Ovary (tissue), 7 donors: ENCODE measurements at regions not wholly inside any gene's neighbourhood (a gene's known extent, or its start where the extent isn't known, plus 50 kb on each side); places are given as distances from the start of the nearest gene placed in this dataset.
"Not testable (repeated sequence)": the region's sequence is repeated elsewhere in the genome, so short reads cannot be mapped to it uniquely, and the experiment has no call there.

Source experiments
- DNase-seq, 5 donors: peaks; one replicate each; pipeline ENCODE4 v3.0.0-alpha.2; 2019 to 2020
- H3K27ac ChIP-seq, 2 donors: fragments of 200-600 bp; one replicate each; pipeline versions ENCODE4 v1.5.1 to v1.8.0; 2019 to 2022
- H3K27me3 ChIP-seq: fragments of 200-600 bp; one replicate; pipeline ENCODE4 v1.8.0; 2022
- H3K36me3 ChIP-seq: fragments of 200-600 bp; sonication (generic); one replicate; pipeline ENCODE4 v1.5.1; 2019
- H3K4me1 ChIP-seq: one replicate; pipeline ENCODE4 v1.8.1; 2013; ENCODE audit warnings: mild to moderate bottlenecking, moderate library complexity; ENCODE audit not compliant: insufficient read depth
- H3K4me3 ChIP-seq: fragments of 200-600 bp; sonication (generic); one replicate; pipeline ENCODE4 v1.5.1; 2017
- H3K9me3 ChIP-seq, 2 donors: fragments of 200-600 bp in 1 of 2; sonication (generic) in 1 of 2; one replicate each; pipeline versions ENCODE4 v1.5.1 to v1.8.1; 2013 to 2019; ENCODE audit warnings: mild to moderate bottlenecking in 1 of 2, moderate library complexity in 1 of 2
- EP300 ChIP-seq: sonication (generic); formaldehyde crosslinking; IDR thresholded peaks from one replicate; pipeline ENCODE4 v1.6.1; 2017; ENCODE audit warnings: antibody characterized with exemption
- POLR2A ChIP-seq: fragments of 450-650 bp; IDR thresholded peaks from one replicate; pipeline ENCODE4 v1.6.1; 2017; ENCODE audit warnings: antibody characterized with exemption, mild to moderate bottlenecking, moderate library complexity
- WGBS, 3 donors: extraction: QIAGEN DNeasy Blood & Tissue Kit in 1 of 3; methylation state at CpG; one replicate each; pipeline versions ENCODE4 v1.1.5 to v1.1.7; 2013 to 2017; 5-methylcytosine and 5-hydroxymethylcytosine counted together
- intact Hi-C, 4 donors: fragments of 100-400 bp; cut with DNase I; formaldehyde crosslinking; loops; one replicate each; pipeline versions ENCODE4 v1.11.0 to v1.15.1; 2022 to 2023
- TF ChIP-seq, protein P1 (sequence below), 3 donors: fragments of 450-650 bp in 2 of 3; fragments of 200-600 bp in 1 of 3; IDR thresholded peaks; one replicate each; pipeline versions ENCODE4 v1.5.1 to v1.8.0; 2016 to 2022; ENCODE audit warnings: antibody characterized with exemption in 3 of 3, mild to moderate bottlenecking in 1 of 3
- donor health status: DM: no; HTN: no; CAD: no; lungs with moderate emphysema.
- donor health status: DM: no; HTN: no; CAD: no.
- donor health status: Bipolar disorder and iron deficiency.
- donor health status: DM: no; HTN: no; CAD: no.
- donor health status: DM: yes; HTN: yes; CAD: no.

DNA sequence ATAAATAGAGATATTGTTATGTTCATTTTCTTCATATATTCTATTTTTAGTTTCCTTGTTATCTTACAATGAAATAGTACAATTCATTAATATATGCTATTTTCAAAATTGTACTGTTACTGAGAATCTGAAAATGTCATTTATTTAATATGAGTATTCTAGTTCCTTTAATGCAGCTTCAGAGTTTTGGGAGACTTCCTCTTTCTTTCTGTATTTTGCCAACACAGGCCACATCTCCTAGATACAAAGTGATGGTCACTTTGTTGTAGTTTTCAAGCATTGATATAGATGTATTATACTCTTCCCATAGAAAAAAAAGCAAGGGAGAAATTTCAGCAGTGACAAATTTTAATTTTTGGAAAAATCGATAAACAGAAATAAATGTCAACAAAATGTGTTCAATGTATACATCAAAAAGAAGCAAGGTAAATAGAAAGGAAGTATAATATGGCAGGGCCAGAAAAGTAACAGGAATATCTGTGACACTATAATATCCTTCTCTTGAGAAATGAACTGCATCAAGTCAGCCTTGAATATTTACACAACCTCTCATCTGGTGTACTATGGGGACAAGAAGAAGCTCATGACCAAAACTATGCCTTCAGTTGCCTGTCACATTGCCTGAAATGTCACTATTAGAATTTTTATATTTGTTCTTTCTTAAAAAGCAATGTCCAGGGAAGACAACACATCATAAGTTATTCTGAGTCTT lies 396.0 kb downstream of the TBC1D32 start:
- Histone ChIP-seq H3K27ac (no peak overlapping the region), H3K9me3 (no peaks in the 10 kb centered on the region), H3K27me3 (no peaks in the 10 kb centered on the region), H3K36me3 (no peaks in the 10 kb centered on the region), H3K4me1 (no peaks in the 10 kb centered on the region), H3K4me3 (no peak overlapping the region)
- TF ChIP-seq, protein P1, sequence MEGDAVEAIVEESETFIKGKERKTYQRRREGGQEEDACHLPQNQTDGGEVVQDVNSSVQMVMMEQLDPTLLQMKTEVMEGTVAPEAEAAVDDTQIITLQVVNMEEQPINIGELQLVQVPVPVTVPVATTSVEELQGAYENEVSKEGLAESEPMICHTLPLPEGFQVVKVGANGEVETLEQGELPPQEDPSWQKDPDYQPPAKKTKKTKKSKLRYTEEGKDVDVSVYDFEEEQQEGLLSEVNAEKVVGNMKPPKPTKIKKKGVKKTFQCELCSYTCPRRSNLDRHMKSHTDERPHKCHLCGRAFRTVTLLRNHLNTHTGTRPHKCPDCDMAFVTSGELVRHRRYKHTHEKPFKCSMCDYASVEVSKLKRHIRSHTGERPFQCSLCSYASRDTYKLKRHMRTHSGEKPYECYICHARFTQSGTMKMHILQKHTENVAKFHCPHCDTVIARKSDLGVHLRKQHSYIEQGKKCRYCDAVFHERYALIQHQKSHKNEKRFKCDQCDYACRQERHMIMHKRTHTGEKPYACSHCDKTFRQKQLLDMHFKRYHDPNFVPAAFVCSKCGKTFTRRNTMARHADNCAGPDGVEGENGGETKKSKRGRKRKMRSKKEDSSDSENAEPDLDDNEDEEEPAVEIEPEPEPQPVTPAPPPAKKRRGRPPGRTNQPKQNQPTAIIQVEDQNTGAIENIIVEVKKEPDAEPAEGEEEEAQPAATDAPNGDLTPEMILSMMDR (IDR thresholded peaks at IDR 0.05) = no peak
- TF ChIP-seq POLR2A (no peak), EP300 (no peak)
- intact Hi-C loops = no loop called here
- 94 to 97% (median 95%) methylated on average over 1 of the region's 1 CpG for WGBS, 3 donors
- no peak for DNase-seq

DNA sequence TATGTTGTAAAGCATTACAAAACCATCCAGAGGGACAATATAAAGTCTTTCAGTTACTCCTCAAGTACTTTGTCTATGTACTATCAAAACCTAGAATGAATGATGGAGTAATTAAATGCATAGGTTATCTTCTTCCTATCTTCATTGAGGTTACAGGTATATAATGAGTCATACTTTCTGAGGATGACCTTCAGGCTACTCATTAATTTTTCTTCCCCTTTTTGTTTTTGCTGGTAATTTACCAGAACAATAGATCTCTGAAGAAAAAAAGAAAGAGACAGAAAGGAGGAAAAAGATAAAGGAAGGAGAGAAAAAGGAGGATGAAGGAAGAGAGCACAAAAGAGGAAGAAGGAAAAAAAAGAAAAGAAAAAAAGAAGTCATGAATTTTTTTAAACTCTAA lies 398.4 kb downstream of the TBC1D32 start:
- Histone ChIP-seq H3K36me3 (no peaks in the 10 kb centered on the region), H3K4me3 (no peak overlapping the region), H3K27me3 (no peaks in the 10 kb centered on the region), H3K27ac (no peak overlapping the region), H3K9me3 (no peaks in the 10 kb centered on the region), H3K4me1 (no peaks in the 10 kb centered on the region)
- TF ChIP-seq POLR2A (no peak), EP300 (no peak)
- TF ChIP-seq, protein P1 (IDR thresholded peaks at IDR 0.05) = no peak
- no peak for DNase-seq
- intact Hi-C loops = no loop called here

DNA sequence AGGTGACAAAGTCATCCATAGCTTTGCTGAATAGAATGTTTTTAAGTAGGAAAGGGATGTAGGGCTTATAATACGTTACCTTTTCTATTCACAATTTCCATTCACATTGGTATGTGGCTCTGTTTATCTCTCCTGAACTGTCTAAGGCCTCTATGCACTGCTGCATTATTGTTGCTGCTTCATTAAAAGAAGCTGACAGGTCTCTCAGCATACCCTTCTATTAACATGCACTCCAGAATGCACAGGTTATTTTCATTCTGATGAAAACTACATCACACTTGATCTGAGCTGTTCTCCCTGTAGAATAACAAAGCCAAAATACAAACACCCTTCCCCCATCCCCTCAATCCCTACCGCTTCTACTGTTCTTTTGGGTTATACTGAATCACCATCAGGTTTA lies 399.3 kb downstream of the TBC1D32 start:
- intact Hi-C loops = no loop called here
- Histone ChIP-seq H3K4me3 (no peak overlapping the region), H3K27ac (no peak overlapping the region), H3K27me3 (no peaks in the 10 kb centered on the region), H3K9me3 (no peaks in the 10 kb centered on the region), H3K36me3 (no peaks in the 10 kb centered on the region), H3K4me1 (no peaks in the 10 kb centered on the region)
- TF ChIP-seq, protein P1 (IDR thresholded peaks at IDR 0.05) = no peak
- TF ChIP-seq EP300 (no peak), POLR2A (no peak)
- WGBS, 3 donors = 71 to 79% (median 72%) methylated on average over 2 of the region's 2 CpGs
- no peak for DNase-seq

DNA sequence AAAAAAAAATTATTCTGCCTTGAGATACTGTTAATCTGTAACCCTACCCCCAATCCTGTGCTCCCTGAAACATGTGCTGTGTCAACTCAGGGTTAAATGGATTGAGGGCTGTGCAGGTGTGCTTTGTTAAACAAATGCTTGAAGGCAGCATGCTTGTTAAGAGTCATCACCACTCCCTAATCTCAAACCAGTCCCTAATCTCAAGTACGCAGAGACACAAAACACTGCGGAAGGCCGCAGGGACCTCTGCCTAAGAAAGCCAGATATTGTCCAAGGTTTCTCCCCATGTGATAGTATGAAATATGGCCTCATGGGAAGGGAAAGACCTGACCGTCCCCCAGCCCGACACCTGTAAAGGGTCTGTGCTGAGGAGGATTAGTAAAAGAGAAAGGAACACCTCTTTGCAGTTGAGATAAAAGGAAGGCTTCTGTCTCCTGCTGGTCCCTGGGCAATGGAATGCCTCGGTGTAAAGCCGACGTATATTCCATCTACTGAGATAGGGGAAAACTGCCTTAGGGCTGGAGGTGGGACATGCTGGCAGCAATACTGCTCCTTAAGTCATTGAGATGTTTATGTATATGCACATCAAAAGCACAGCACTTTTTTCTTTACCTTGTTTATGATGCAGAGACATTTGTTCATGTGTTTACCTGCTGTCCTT lies 402.6 kb downstream of the TBC1D32 start:
- H3K4me1 ChIP-seq, H3K36me3 ChIP-seq, H3K27me3 ChIP-seq, H3K4me3 ChIP-seq, intact Hi-C loops, H3K27ac ChIP-seq, H3K9me3 ChIP-seq, DNase-seq: not testable (repeated sequence)
- 10 to 23% (median 12%) methylated on average over 8 of the region's 8 CpGs for WGBS, 3 donors

DNA sequence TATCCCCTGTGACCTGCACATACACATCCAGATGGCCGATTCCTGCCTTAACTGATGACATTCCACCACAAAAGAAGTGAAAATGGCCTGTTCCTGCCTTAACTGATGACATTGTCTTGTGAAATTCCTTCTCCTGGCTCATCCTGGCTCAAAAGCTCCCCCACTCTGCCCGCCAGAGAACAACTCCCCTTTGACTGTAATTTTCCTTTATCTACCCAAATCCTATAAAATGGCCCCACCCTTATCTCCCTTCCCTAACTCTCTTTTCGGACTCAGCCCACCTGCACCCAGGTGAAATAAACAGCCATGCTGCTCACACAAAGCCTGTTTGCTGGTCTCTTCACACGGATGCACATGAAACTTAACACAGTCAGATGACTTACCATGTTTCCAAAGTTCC lies 403.8 kb downstream of the TBC1D32 start:
- DNase-seq, H3K4me3 ChIP-seq, H3K4me1 ChIP-seq, H3K27me3 ChIP-seq, H3K27ac ChIP-seq, H3K9me3 ChIP-seq, H3K36me3 ChIP-seq, intact Hi-C loops: not testable (repeated sequence)
- WGBS, 3 donors = 74 to 85% (median 76%) methylated on average over 4 of the region's 4 CpGs
